H1 (cell line): ENCODE measurements at regions not wholly inside any gene's neighbourhood (a gene's known extent, or its start where the extent isn't known, plus 50 kb on each side); places are given as distances from the start of the nearest gene placed in this dataset.

ENCODE experiments used
- CTCF ChIA-PET: fragments of 300-600 bp; sonication (Branson Sonifier 250); formaldehyde crosslinking; loops from one replicate; lab custom pipeline; 2021; ENCODE audit not compliant: partially characterized antibody; lab: Charles Lee
- POLR2A ChIA-PET: fragments of 300-600 bp; sonication (Branson Sonifier 250); formaldehyde crosslinking; loops from one replicate; lab custom pipeline; 2021; ENCODE audit warnings: inconsistent platforms; ENCODE audit not compliant: partially characterized antibody; lab: Charles Lee
- DNase-seq, 2 experiments: peaks; one replicate each; pipeline versions ENCODE4 v3.0.0 to v3.0.0-alpha.2; 2010 to 2022; ENCODE audit warnings: low spot score in 2 of 2, low read depth in 1 of 2, mixed read lengths in 1 of 2
- FAIRE-seq: peaks from 2 replicates; lab custom pipeline; 2011; peaks lifted over from hg19 to GRCh38; lab: Jason Lieb, UNC
- H2AFZ ChIP-seq: 2 replicates; pipeline ENCODE4 v1.8.1; 2012; ENCODE audit warnings: low read length, inconsistent platforms
- H2AK5ac ChIP-seq: 2 replicates; pipeline ENCODE4 v1.6.1; 2013; ENCODE audit warnings: low read depth, low read length
- H2BK120ac ChIP-seq: replicated peaks from 2 replicates; pipeline ENCODE3; 2013; ENCODE audit warnings: low read depth, low read length, inconsistent platforms
- H2BK12ac ChIP-seq: 2 replicates; pipeline ENCODE4 v1.6.1; 2013; ENCODE audit warnings: low read depth, low read length
- H2BK15ac ChIP-seq: 2 replicates; pipeline ENCODE4 v1.6.1; 2013; ENCODE audit warnings: low read length
- H2BK20ac ChIP-seq: 2 replicates; pipeline ENCODE4 v1.6.1; 2013; ENCODE audit warnings: low read length
- H2BK5ac ChIP-seq: 2 replicates; pipeline ENCODE4 v1.6.1; 2013; ENCODE audit warnings: low read depth, low read length
- H3K14ac ChIP-seq: 2 replicates; pipeline ENCODE4 v1.6.1; 2013; ENCODE audit warnings: inconsistent platforms; ENCODE audit not compliant: insufficient read length
- H3K18ac ChIP-seq: 2 replicates; pipeline ENCODE4 v1.6.1; 2013; ENCODE audit warnings: low read length; ENCODE audit errors: extremely low read depth
- H3K23ac ChIP-seq: 2 replicates; pipeline ENCODE4 v1.6.1; 2013; ENCODE audit warnings: inconsistent platforms; ENCODE audit not compliant: insufficient read length
- H3K23me2 ChIP-seq: 2 replicates; pipeline ENCODE4 v1.6.1; 2013; ENCODE audit warnings: low read depth, low read length
- H3K27ac ChIP-seq: 2 replicates; pipeline ENCODE4 v1.6.1; 2011; ENCODE audit warnings: low read depth, low read length, inconsistent platforms
- H3K27me3 ChIP-seq, 4 experiments: replicated peaks in 1 of 4; 1 replicate in 1 of 4; 2 replicates in 3 of 4; pipeline versions ENCODE4 v1.6.1 to v1.8.1; 2011 to 2013; ENCODE audit warnings: low read length in 3 of 4, mild to moderate bottlenecking in 3 of 4, inconsistent platforms in 2 of 4, mixed read lengths in 2 of 4, moderate library complexity in 1 of 4; ENCODE audit not compliant: control insufficient read depth in 3 of 4, insufficient read depth in 3 of 4; ENCODE audit errors: extremely low read depth in 1 of 4
- H3K36me3 ChIP-seq, 4 experiments: 2 replicates each; pipeline versions ENCODE4 v1.6.1 to v1.8.1; 2011 to 2013; ENCODE audit warnings: mild to moderate bottlenecking in 4 of 4, low read length in 3 of 4, moderate library complexity in 2 of 4, control low read depth in 1 of 4, inconsistent platforms in 1 of 4; ENCODE audit not compliant: insufficient read depth in 4 of 4, control insufficient read depth in 2 of 4
- H3K4ac ChIP-seq: replicated peaks from 2 replicates; pipeline ENCODE3; 2013; ENCODE audit warnings: low read length, low read depth, mixed read lengths, inconsistent platforms; ENCODE audit not compliant: insufficient read length
- H3K4me1 ChIP-seq, 4 experiments: replicated peaks in 1 of 4; 1 replicate in 1 of 4; 2 replicates in 3 of 4; pipeline versions ENCODE4 v1.6.1 to v1.8.1; 2011 to 2013; ENCODE audit warnings: low read length in 3 of 4, inconsistent platforms in 2 of 4, mixed read lengths in 1 of 4; ENCODE audit not compliant: insufficient read depth in 4 of 4, control insufficient read depth in 3 of 4
- H3K4me2 ChIP-seq, 2 experiments: 2 replicates each; pipeline versions ENCODE4 v1.6.1 to v1.8.1; 2011 to 2013; ENCODE audit warnings: low read depth in 2 of 2, low read length in 2 of 2, control low read depth in 1 of 2, inconsistent platforms in 1 of 2, mild to moderate bottlenecking in 1 of 2; ENCODE audit not compliant: insufficient read depth in 1 of 2
- H3K4me3 ChIP-seq, 4 experiments: fragments of 200-600, 300-600 bp in 1 of 4; sonication (generic), shearing (Covaris generic), sonication (Bioruptor Twin) in 1 of 4; 2 replicates each; pipeline versions ENCODE4 v1.5.1 to v1.8.1; 2011 to 2016; ENCODE audit warnings: low read length in 4 of 4, low read depth in 3 of 4, control low read depth in 2 of 4, inconsistent platforms in 2 of 4, mild to moderate bottlenecking in 2 of 4, mixed read lengths in 1 of 4, moderate library complexity in 1 of 4; ENCODE audit not compliant: insufficient read depth in 2 of 4; ENCODE audit errors: extremely low read depth in 1 of 4
- H3K56ac ChIP-seq: replicated peaks from 2 replicates; pipeline ENCODE3; 2013; ENCODE audit warnings: low read depth, mild to moderate bottlenecking, mixed read lengths, low read length, inconsistent platforms; ENCODE audit not compliant: insufficient read length
- H3K79me1 ChIP-seq: 2 replicates; pipeline ENCODE4 v1.6.1; 2013; ENCODE audit warnings: low read depth, low read length, control low read depth
- H3K79me2 ChIP-seq, 2 experiments: 2 replicates each; pipeline versions ENCODE4 v1.6.1 to v1.8.1; 2012 to 2013; ENCODE audit warnings: low read length in 2 of 2, mild to moderate bottlenecking in 2 of 2, inconsistent platforms in 1 of 2; ENCODE audit not compliant: insufficient read depth in 2 of 2, control insufficient read depth in 1 of 2
- H3K9ac ChIP-seq, 4 experiments: replicated peaks in 1 of 4; 1 replicate in 1 of 4; 2 replicates in 3 of 4; pipeline versions ENCODE4 v1.6.1 to v1.8.1; 2011 to 2013; ENCODE audit warnings: low read depth in 3 of 4, low read length in 3 of 4, control low read depth in 2 of 4, mild to moderate bottlenecking in 2 of 4, moderate library complexity in 2 of 4, inconsistent platforms in 1 of 4; ENCODE audit errors: extremely low read depth in 1 of 4
- H3K9me3 ChIP-seq, 2 experiments: 2 replicates each; pipeline versions ENCODE4 v1.6.1 to v1.8.1; 2012 to 2013; ENCODE audit warnings: mild to moderate bottlenecking in 2 of 2, moderate library complexity in 2 of 2, control low read depth in 1 of 2, inconsistent platforms in 1 of 2, low read depth in 1 of 2, low read length in 1 of 2, mixed read lengths in 1 of 2; ENCODE audit not compliant: insufficient read depth in 2 of 2
- H4K20me1 ChIP-seq, 2 experiments: replicated peaks in 1 of 2; 2 replicates each; pipeline versions ENCODE3 to v1.8.1; 2011 to 2013; ENCODE audit warnings: inconsistent platforms in 2 of 2, low read length in 2 of 2, mild to moderate bottlenecking in 1 of 2; ENCODE audit not compliant: insufficient read depth in 2 of 2, control insufficient read depth in 1 of 2
- H4K5ac ChIP-seq: 2 replicates; pipeline ENCODE4 v1.6.1; 2013; ENCODE audit warnings: low read length, low read depth, mixed read lengths, inconsistent platforms; ENCODE audit not compliant: insufficient read length
- H4K8ac ChIP-seq: 2 replicates; pipeline ENCODE4 v1.8.0; 2013; ENCODE audit warnings: mild to moderate bottlenecking, moderate library complexity, low read length, inconsistent platforms; ENCODE audit not compliant: insufficient read depth; ENCODE audit errors: extremely low read depth
- H4K91ac ChIP-seq: replicated peaks from 2 replicates; pipeline ENCODE3; 2013; ENCODE audit warnings: low read length, mixed read lengths, inconsistent platforms; ENCODE audit not compliant: insufficient read length
- BRCA1 ChIP-seq: IDR thresholded peaks from 2 replicates; pipeline ENCODE4 v1.6.1; 2012; ENCODE audit warnings: low read depth, low read length, improper control_type of control experiment
- CBX8 ChIP-seq: fragments of 300-800, 300-1000 bp; sonication (generic); IDR thresholded peaks from 2 replicates; pipeline ENCODE4 v1.7.1; 2016; ENCODE audit warnings: low read depth, low read length, borderline replicate concordance
- CEBPB ChIP-seq: IDR thresholded peaks from 2 replicates; pipeline ENCODE4 v1.6.1; 2012; ENCODE audit warnings: low read depth, low read length
- EGR1 ChIP-seq: IDR thresholded peaks from 2 replicates; pipeline ENCODE4 v1.6.1; 2011; ENCODE audit warnings: low read depth, low read length, borderline replicate concordance
- FOSL1 ChIP-seq: IDR thresholded peaks from 2 replicates; pipeline ENCODE4 v1.6.1; 2011; ENCODE audit warnings: mild to moderate bottlenecking, low read depth, low read length, moderate library complexity; ENCODE audit not compliant: insufficient read depth
- GABPA ChIP-seq: IDR thresholded peaks from 2 replicates; pipeline ENCODE4 v1.6.1; 2011; ENCODE audit warnings: mild to moderate bottlenecking, low read length, moderate library complexity, borderline replicate concordance; ENCODE audit not compliant: insufficient read depth
- NANOG ChIP-seq: IDR thresholded peaks from 2 replicates; pipeline ENCODE4 v1.6.1; 2011; ENCODE audit warnings: low read length, low read depth, mild to moderate bottlenecking, inconsistent platforms; ENCODE audit not compliant: insufficient read depth, poor library complexity, severe bottlenecking
- NRF1 ChIP-seq: IDR thresholded peaks from 2 replicates; pipeline ENCODE4 v1.6.1; 2011; ENCODE audit warnings: mild to moderate bottlenecking, low read depth, low read length, improper control_type of control experiment
- TAF7 ChIP-seq: optimal IDR thresholded peaks from 2 replicates; pipeline ENCODE3; 2011; ENCODE audit warnings: low read depth, mild to moderate bottlenecking, inconsistent platforms, low read length, moderate library complexity, borderline replicate concordance
- TEAD4 ChIP-seq: IDR thresholded peaks from 2 replicates; pipeline ENCODE4 v1.6.1; 2012; ENCODE audit warnings: low read depth, low read length, inconsistent platforms, mixed read lengths
- USF2 ChIP-seq: IDR thresholded peaks from 2 replicates; pipeline ENCODE4 v1.6.1; 2011; ENCODE audit warnings: low read length, improper control_type of control experiment
- WGBS, 2 experiments: shearing (Covaris generic) in 1 of 2; methylation state at CpG; one replicate each; pipeline versions ENCODE4 v1.1.6 to v1.1.7; 2013 to 2015; ENCODE audit warnings: low lambda C conversion rate in 2 of 2, mixed read lengths in 2 of 2, inconsistent platforms in 1 of 2, low coverage in 1 of 2, missing lambda C conversion rate in 1 of 2; ENCODE audit not compliant: insufficient replicate concordance in 2 of 2, insufficient coverage in 1 of 2, insufficient read length in 1 of 2; ENCODE audit errors: extremely low coverage in 1 of 2, missing lambda C conversion rate in 1 of 2; 5-methylcytosine and 5-hydroxymethylcytosine counted together

- Histone ChIP-seq H3K23me2 (no peaks in the 10 kb centered on the region), H3K18ac (no peak overlapping the region), H4K91ac (no peak overlapping the region), H4K5ac (no peak overlapping the region), H3K56ac (no peak overlapping the region), H2BK20ac (no peak overlapping the region), H2BK5ac (no peak overlapping the region), H4K20me1 (no peaks in the 10 kb centered on the region), H3K27ac (no peak overlapping the region), H3K14ac (no peak overlapping the region), H3K79me1 (no peaks in the 10 kb centered on the region), H3K4me2 (no peak overlapping the region), H3K9ac (no peak overlapping the region), H3K9me3 (no peaks in the 10 kb centered on the region), H4K8ac (no peak overlapping the region), H2BK12ac (no peak overlapping the region), H3K79me2 (no peaks in the 10 kb centered on the region), H3K4me1 (peaks cover 0 to 3% (median under 1%) of the 10 kb centered on the region in 4 experiments; a peak in 1 of 7 replicates), H3K23ac (no peak overlapping the region), H3K36me3 (no peaks in the 10 kb centered on the region), H2AFZ (no peak overlapping the region), H3K4ac (no peak overlapping the region), H3K4me3 (no peak overlapping the region), H2BK15ac (no peak overlapping the region), H2AK5ac (no peak overlapping the region), H3K27me3 (no peaks in the 10 kb centered on the region), H2BK120ac (no peak overlapping the region)
- no peak for FAIRE-seq
- 88% methylated on average over 7 of the region's 7 CpGs; no CpG with 5 or more reads in 1 of the 2 experiments for WGBS, 2 experiments
- DNase-seq = no peak
- ChIA-PET CTCF (interaction anchor here (0.6 to 1.4 kb wide), 2 partner anchors 19 to 20 kb away, joined by 5 to 7 read pairs; no protein-coding TSS in a partner anchor), POLR2A (no interaction called here)
- TF ChIP-seq USF2 (no peak), TEAD4 (no peak), GABPA (no peak), EGR1 (no peak), NRF1 (no peak), FOSL1 (no peak), NANOG (no peak), BRCA1 (no peak), CBX8 (no peak), CEBPB (no peak), TAF7 (no peak)
Observed at GRCh38 chr7:148524479-148525224, 65.9 kb upstream of the C7orf33 start.
